PFSK-1 (cell line): ENCODE measurements at regions not wholly inside any gene's neighbourhood (a gene's known extent, or its start where the extent isn't known, plus 50 kb on each side); places are given as distances from the start of the nearest gene placed in this dataset.

Experiments used
- FOXP2 ChIP-seq: optimal IDR thresholded peaks from 2 replicates; pipeline ENCODE3; 2011; ENCODE audit warnings: borderline replicate concordance, control low read depth, inconsistent platforms; ENCODE audit not compliant: insufficient read depth; ENCODE audit errors: extremely low read length, extremely low read depth
- POLR2AphosphoS5 ChIP-seq: IDR thresholded peaks from 2 replicates; pipeline ENCODE4 v1.6.1; 2012; ENCODE audit warnings: low read depth, mild to moderate bottlenecking, control low read depth, low read length, moderate library complexity
- TAF1 ChIP-seq: IDR thresholded peaks from 2 replicates; pipeline ENCODE4 v1.6.1; 2012; ENCODE audit warnings: low read length, control low read depth, borderline replicate concordance; ENCODE audit not compliant: insufficient read depth
- TF ChIP-seq, protein P1 (sequence below), 2 experiments: IDR thresholded peaks; 2 replicates each; pipeline versions ENCODE4 v1.6.1 to v1.8.0; 2011 to 2012; ENCODE audit warnings: low read depth in 2 of 2, low read length in 2 of 2, control low read depth in 1 of 2, inconsistent platforms in 1 of 2, mild to moderate bottlenecking in 1 of 2, moderate library complexity in 1 of 2; ENCODE audit not compliant: insufficient read depth in 1 of 2

DNA sequence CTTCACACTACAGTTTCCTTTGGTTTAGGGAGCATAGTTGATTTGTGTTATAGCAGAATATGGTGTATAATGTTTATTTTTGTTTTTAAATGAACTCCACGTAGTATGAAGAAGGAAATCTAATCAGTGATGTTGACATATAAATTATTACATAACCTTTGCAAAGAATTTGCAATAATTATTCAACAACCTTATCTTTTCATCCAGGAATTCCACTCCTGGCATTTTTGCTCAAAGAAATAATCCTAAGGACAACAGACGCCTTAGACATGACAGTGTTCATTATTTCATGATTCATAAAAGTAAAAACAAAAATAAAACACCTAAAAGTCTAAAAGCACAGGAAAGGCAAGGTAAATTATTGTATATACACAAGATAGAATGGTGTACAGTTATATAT is 229.2 kb downstream of the EPM2A start:
- TF ChIP-seq FOXP2 (no peak), TAF1 (no peak), POLR2AphosphoS5 (no peak)
- TF ChIP-seq, protein P1, sequence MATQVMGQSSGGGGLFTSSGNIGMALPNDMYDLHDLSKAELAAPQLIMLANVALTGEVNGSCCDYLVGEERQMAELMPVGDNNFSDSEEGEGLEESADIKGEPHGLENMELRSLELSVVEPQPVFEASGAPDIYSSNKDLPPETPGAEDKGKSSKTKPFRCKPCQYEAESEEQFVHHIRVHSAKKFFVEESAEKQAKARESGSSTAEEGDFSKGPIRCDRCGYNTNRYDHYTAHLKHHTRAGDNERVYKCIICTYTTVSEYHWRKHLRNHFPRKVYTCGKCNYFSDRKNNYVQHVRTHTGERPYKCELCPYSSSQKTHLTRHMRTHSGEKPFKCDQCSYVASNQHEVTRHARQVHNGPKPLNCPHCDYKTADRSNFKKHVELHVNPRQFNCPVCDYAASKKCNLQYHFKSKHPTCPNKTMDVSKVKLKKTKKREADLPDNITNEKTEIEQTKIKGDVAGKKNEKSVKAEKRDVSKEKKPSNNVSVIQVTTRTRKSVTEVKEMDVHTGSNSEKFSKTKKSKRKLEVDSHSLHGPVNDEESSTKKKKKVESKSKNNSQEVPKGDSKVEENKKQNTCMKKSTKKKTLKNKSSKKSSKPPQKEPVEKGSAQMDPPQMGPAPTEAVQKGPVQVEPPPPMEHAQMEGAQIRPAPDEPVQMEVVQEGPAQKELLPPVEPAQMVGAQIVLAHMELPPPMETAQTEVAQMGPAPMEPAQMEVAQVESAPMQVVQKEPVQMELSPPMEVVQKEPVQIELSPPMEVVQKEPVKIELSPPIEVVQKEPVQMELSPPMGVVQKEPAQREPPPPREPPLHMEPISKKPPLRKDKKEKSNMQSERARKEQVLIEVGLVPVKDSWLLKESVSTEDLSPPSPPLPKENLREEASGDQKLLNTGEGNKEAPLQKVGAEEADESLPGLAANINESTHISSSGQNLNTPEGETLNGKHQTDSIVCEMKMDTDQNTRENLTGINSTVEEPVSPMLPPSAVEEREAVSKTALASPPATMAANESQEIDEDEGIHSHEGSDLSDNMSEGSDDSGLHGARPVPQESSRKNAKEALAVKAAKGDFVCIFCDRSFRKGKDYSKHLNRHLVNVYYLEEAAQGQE (IDR thresholded peaks at IDR 0.05; ENCODE audit: insufficient read depth in 1 of 2, low read depth in 2 of 2, low read length in 2 of 2): no peak
